ENCODE measurements at regions not wholly inside any gene's neighbourhood (a gene's known extent, or its start where the extent isn't known, plus 50 kb on each side); places are given as distances from the start of the nearest gene placed in this dataset.

GRCh38 chr20:11200423-11200822 is 526.6 kb upstream of the JAG1 start (continued):
- TF ChIP-seq SP4 (IDR thresholded peaks at IDR 0.05; ENCODE audit: low read length) (no peak), HDAC6 (IDR thresholded peaks at IDR 0.05; ENCODE audit: low read depth, low read length) (no peak), CBX5 (IDR thresholded peaks at IDR 0.05; ENCODE audit: low read depth, low read length) (no peak)

All from H1 (cell line).